SU-DHL-6 (cell line): ENCODE measurements at regions not wholly inside any gene's neighbourhood (a gene's known extent, or its start where the extent isn't known, plus 50 kb on each side); places are given as distances from the start of the nearest gene placed in this dataset.

Experiments
- H2AFZ ChIP-seq: fragments of 200-600 bp; sonication (generic); 2 replicates; pipeline ENCODE4 v1.6.1; 2014; ENCODE audit warnings: low read depth, mild to moderate bottlenecking, moderate library complexity, mixed read lengths, antibody characterized with exemption, low read length; ENCODE audit not compliant: severe bottlenecking
- H3F3A ChIP-seq: fragments of 200-600 bp; shearing (Covaris generic); 2 replicates; pipeline ENCODE4 v1.6.0; 2016; ENCODE audit warnings: antibody characterized with exemption, mild to moderate bottlenecking; ENCODE audit not compliant: insufficient read depth
- H3K27ac ChIP-seq: fragments of 200-600 bp; sonication (generic); 2 replicates; pipeline ENCODE4 v1.5.1; 2016; ENCODE audit warnings: low read depth, mild to moderate bottlenecking, low read length, moderate library complexity, mixed read lengths
- H3K27me3 ChIP-seq: fragments of 200-600 bp; sonication (generic), shearing (Covaris generic); 2 replicates; pipeline ENCODE4 v1.6.0; 2014; ENCODE audit warnings: mild to moderate bottlenecking, low read length
- H3K36me3 ChIP-seq: fragments of 200-600 bp; sonication (generic); 2 replicates; pipeline ENCODE4 v1.6.1; 2014; ENCODE audit warnings: mild to moderate bottlenecking, low read length, mixed read lengths
- H3K4me2 ChIP-seq: fragments of 300-600, 200-600 bp; shearing (Covaris generic), sonication (generic); 2 replicates; pipeline ENCODE4 v1.6.0; 2014; ENCODE audit warnings: low read length, low read depth, mild to moderate bottlenecking; ENCODE audit not compliant: poor library complexity, severe bottlenecking
- H3K4me3 ChIP-seq: fragments of 200-600 bp; sonication (generic); 2 replicates; pipeline ENCODE4 v1.5.1; 2014; ENCODE audit warnings: antibody characterized with exemption, low read length, mild to moderate bottlenecking, mixed read lengths; ENCODE audit not compliant: insufficient read depth, poor library complexity, severe bottlenecking
- H3K79me2 ChIP-seq: fragments of 200-600 bp; sonication (generic); 2 replicates; pipeline ENCODE4 v1.6.1; 2014; ENCODE audit warnings: mild to moderate bottlenecking, low read length, moderate library complexity; ENCODE audit not compliant: insufficient read depth
- H3K9ac ChIP-seq: fragments of 200-600 bp; sonication (generic); 2 replicates; pipeline ENCODE4 v1.7.0; 2014; ENCODE audit warnings: mild to moderate bottlenecking, low read length
- H3K9me2 ChIP-seq: fragments of 200-600 bp; sonication (generic); replicated peaks from 2 replicates; pipeline ENCODE4 v1.6.1; 2014; ENCODE audit warnings: low read length; ENCODE audit not compliant: insufficient read depth
- H3K9me3 ChIP-seq: fragments of 200-600 bp; sonication (generic); 2 replicates; pipeline ENCODE4 v1.6.1; 2014; ENCODE audit warnings: low read length, mixed read lengths; ENCODE audit not compliant: insufficient read depth
- H4K20me1 ChIP-seq: fragments of 200-600 bp; sonication (generic); 2 replicates; pipeline ENCODE4 v1.6.1; 2014; ENCODE audit warnings: low read depth, mild to moderate bottlenecking, antibody characterized with exemption, low read length, moderate library complexity, mixed read lengths
- CTCF ChIP-seq: fragments of 200-600 bp; sonication (generic); IDR thresholded peaks from one replicate; pipeline ENCODE4 v1.5.1; 2017; ENCODE audit warnings: antibody characterized with exemption, mild to moderate bottlenecking, low read length, moderate library complexity; ENCODE audit not compliant: insufficient read depth, poor library complexity, severe bottlenecking
- EZH2phosphoT487 ChIP-seq: fragments of 200-600 bp; sonication (generic), shearing (Covaris generic); conservative IDR thresholded peaks from 2 replicates; pipeline ENCODE4 v1.6.1; 2018; ENCODE audit warnings: mild to moderate bottlenecking, antibody characterized with exemption, low read length, moderate library complexity, mixed read lengths

DNA sequence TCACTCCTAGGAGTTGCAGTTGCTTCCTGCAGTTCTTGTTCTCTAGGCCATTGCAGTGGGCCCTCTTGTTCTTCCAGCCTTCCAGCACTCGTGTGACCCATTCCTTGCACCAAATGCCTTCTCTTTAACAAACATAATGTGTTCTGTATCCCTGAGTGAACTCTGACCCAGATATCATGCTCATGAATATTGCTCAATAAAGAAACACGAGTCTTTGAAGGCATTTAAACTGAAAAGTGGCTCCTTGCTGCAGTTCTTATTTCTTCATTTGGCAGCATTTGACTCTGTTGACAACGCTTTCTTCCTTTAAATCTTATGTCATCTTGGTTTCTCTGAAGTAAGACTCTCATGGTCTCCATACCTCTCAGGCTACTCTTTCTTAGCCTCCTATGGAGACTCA is 100.7 kb upstream of the PDE4B start:
- no peak overlapping the region for H2AFZ ChIP-seq
- no peak overlapping the region for H3K27ac ChIP-seq
- no peak overlapping the region for H3K4me3 ChIP-seq
- no peaks in the 10 kb centered on the region for H4K20me1 ChIP-seq
- no peaks in the 10 kb centered on the region for H3K27me3 ChIP-seq
- H3K9me3 ChIP-seq, result no peaks in the 10 kb centered on the region
- no peak overlapping the region for H3K4me2 ChIP-seq
- H3K9ac ChIP-seq, result no peak overlapping the region
- H3F3A ChIP-seq, result no peaks in the 10 kb centered on the region
- no peaks in the 10 kb centered on the region for H3K36me3 ChIP-seq
- TF ChIP-seq EZH2phosphoT487 (no peak), CTCF (no peak)
- no peaks in the 10 kb centered on the region for H3K9me2 ChIP-seq
- H3K79me2 ChIP-seq, result no peaks in the 10 kb centered on the region

DNA sequence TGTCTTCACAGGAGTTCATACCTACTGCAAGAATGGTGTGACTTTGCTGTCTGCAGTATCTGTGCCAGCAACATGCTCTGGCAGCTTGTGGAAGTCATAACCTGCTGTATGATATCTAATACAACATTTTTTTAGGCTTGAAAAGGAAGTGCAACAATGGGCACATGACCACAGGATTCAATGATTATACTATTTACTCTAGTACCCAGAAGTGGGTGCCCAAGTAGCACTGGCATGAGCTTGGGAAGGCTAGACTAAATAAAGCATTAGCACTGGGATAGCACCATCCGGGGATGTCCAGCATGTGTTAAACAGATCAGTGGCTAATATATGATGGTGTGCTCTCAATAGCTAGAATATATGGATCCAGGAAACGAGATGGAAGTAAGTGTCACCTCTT is 98.6 kb upstream of the PDE4B start:
- no peaks in the 10 kb centered on the region for H3K27me3 ChIP-seq
- H3F3A ChIP-seq, result no peaks in the 10 kb centered on the region
- H3K9me2 ChIP-seq, result no peaks in the 10 kb centered on the region
- no peaks in the 10 kb centered on the region for H3K79me2 ChIP-seq
- H3K27ac ChIP-seq, result no peak overlapping the region
- H3K9ac ChIP-seq, result no peak overlapping the region
- H3K36me3 ChIP-seq, result no peaks in the 10 kb centered on the region
- no peaks in the 10 kb centered on the region for H3K9me3 ChIP-seq
- no peak overlapping the region for H3K4me2 ChIP-seq
- no peak overlapping the region for H3K4me3 ChIP-seq
- H2AFZ ChIP-seq, result no peak overlapping the region
- TF ChIP-seq CTCF (no peak), EZH2phosphoT487 (no peak)
- H4K20me1 ChIP-seq, result no peaks in the 10 kb centered on the region

DNA sequence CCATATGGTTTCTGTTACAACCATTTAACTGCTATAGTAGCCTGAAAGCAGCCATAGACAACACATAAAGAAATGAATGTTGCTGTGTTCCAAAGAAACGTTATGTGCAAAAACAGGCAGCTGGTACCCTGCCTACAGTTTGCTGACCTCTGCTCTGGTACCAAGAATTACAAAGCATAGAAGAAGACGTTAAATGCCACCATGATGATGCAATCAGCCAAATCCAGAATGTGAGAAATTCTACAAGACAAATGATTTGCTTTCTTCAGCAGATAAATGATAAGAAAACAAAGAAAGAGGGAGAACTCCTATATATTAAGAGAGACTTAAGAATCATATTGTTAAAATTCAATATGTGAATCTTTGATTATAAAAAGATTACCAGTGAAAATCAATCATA is 97.8 kb upstream of the PDE4B start:
- no peaks in the 10 kb centered on the region for H3K27me3 ChIP-seq
- H3K79me2 ChIP-seq, result no peaks in the 10 kb centered on the region
- H3K9ac ChIP-seq, result no peak overlapping the region
- no peaks in the 10 kb centered on the region for H4K20me1 ChIP-seq
- H3K9me2 ChIP-seq, result no peaks in the 10 kb centered on the region
- no peak overlapping the region for H3K4me2 ChIP-seq
- no peaks in the 10 kb centered on the region for H3K9me3 ChIP-seq
- H3K4me3 ChIP-seq, result no peak overlapping the region
- no peak overlapping the region for H2AFZ ChIP-seq
- no peaks in the 10 kb centered on the region for H3F3A ChIP-seq
- no peaks in the 10 kb centered on the region for H3K36me3 ChIP-seq
- TF ChIP-seq CTCF, result no peak
- no peak for TF ChIP-seq EZH2phosphoT487
- H3K27ac ChIP-seq, result no peak overlapping the region

GRCh38 chr1:65698590-65698989 is 94.1 kb upstream of the PDE4B start:
- Histone ChIP-seq H3K79me2 (no peaks in the 10 kb centered on the region), H4K20me1 (no peaks in the 10 kb centered on the region), H3K27ac (no peak overlapping the region), H3K9me3 (no peaks in the 10 kb centered on the region), H3K9me2 (no peaks in the 10 kb centered on the region), H3K9ac (no peak overlapping the region), H3K4me2 (no peak overlapping the region), H3K27me3 (no peaks in the 10 kb centered on the region), H2AFZ (no peak overlapping the region), H3K36me3 (no peaks in the 10 kb centered on the region), H3F3A (no peaks in the 10 kb centered on the region), H3K4me3 (no peak overlapping the region)
- TF ChIP-seq EZH2phosphoT487 (no peak), CTCF (no peak)
